GM06990 (cell line): ENCODE measurements at regions not wholly inside any gene's neighbourhood (a gene's known extent, or its start where the extent isn't known, plus 50 kb on each side); places are given as distances from the start of the nearest gene placed in this dataset.

Experiments
- DNase-seq: peaks from one replicate; pipeline ENCODE4 v3.0.0-alpha.2; 2011; ENCODE audit not compliant: insufficient read length; ENCODE audit errors: extremely low read depth
- H3K27me3 ChIP-seq: replicated peaks from 2 replicates; pipeline ENCODE4 v1.6.0; 2011; ENCODE audit warnings: low read length; ENCODE audit not compliant: control insufficient read depth, insufficient read depth
- H3K36me3 ChIP-seq: 2 replicates; pipeline ENCODE4 v1.5.1; 2011; ENCODE audit warnings: low read length; ENCODE audit not compliant: control insufficient read depth, insufficient read depth
- H3K4me3 ChIP-seq: replicated peaks from 2 replicates; pipeline ENCODE4 v1.5.1; 2011; ENCODE audit warnings: low read depth, mild to moderate bottlenecking, control low read depth, low read length
- CTCF ChIP-seq: IDR thresholded peaks from 2 replicates; pipeline ENCODE4 v1.5.1; 2011; ENCODE audit warnings: low read length, control low read depth, mild to moderate bottlenecking, inconsistent platforms; ENCODE audit not compliant: insufficient read depth, poor library complexity, severe bottlenecking

- no peak for TF ChIP-seq CTCF
- no peak for DNase-seq
- no peaks in the 10 kb centered on the region for H3K27me3 ChIP-seq
- H3K4me3 ChIP-seq: no peak overlapping the region
- no peaks in the 10 kb centered on the region for H3K36me3 ChIP-seq
Observed at GRCh38 chr9:20291201-20291600, 331.1 kb downstream of the MLLT3 start.

GRCh38 chr9:20290257-20290656, 332.0 kb downstream of the MLLT3 start:
- no peak for TF ChIP-seq CTCF
- Histone ChIP-seq H3K36me3 (no peaks in the 10 kb centered on the region), H3K27me3 (no peaks in the 10 kb centered on the region), H3K4me3 (no peak overlapping the region)
- no peak for DNase-seq

GRCh38 chr9:20289423-20290010, 332.8 kb downstream of the MLLT3 start:
- no peak for DNase-seq
- H3K4me3 ChIP-seq: no peak overlapping the region
- H3K36me3 ChIP-seq: no peaks in the 10 kb centered on the region
- no peaks in the 10 kb centered on the region for H3K27me3 ChIP-seq
- no peak for TF ChIP-seq CTCF

- no peak overlapping the region for H3K4me3 ChIP-seq
Observed at GRCh38 chr9:20286969-20287368, 335.3 kb downstream of the MLLT3 start.

GRCh38 chr9:20286154-20286700, 336.1 kb downstream of the MLLT3 start:
- Histone ChIP-seq H3K36me3 (no peaks in the 10 kb centered on the region), H3K4me3 (no peak overlapping the region), H3K27me3 (no peaks in the 10 kb centered on the region)
- no peak for DNase-seq
- TF ChIP-seq CTCF: no peak

More at GRCh38 chr9:20286969-20287368, 335.3 kb downstream of the MLLT3 start:
- Histone ChIP-seq H3K36me3 (no peaks in the 10 kb centered on the region), H3K27me3 (no peaks in the 10 kb centered on the region)
- DNase-seq: no peak
- no peak for TF ChIP-seq CTCF

- DNase-seq: no peak
- Histone ChIP-seq H3K36me3 (no peaks in the 10 kb centered on the region), H3K27me3 (no peaks in the 10 kb centered on the region), H3K4me3 (no peak overlapping the region)
- TF ChIP-seq CTCF: no peak
Observed at GRCh38 chr9:20284601-20285289, 337.6 kb downstream of the MLLT3 start.
